Stimulated activated CD4-positive, alpha-beta T cell treated with anti-CD3 and anti-CD28 coated beads, Interleukin-1b, Interleukin-23, amount 100 ng/mL, for 48 hours (primary cell): ENCODE measurements at regions not wholly inside any gene's neighbourhood (a gene's known extent, or its start where the extent isn't known, plus 50 kb on each side); places are given as distances from the start of the nearest gene placed in this dataset.
"Not testable (repeated sequence)": the region's sequence is repeated elsewhere in the genome, so short reads cannot be mapped to it uniquely, and the experiment has no call there.

Experiments
- DNase-seq: peaks from one replicate; pipeline ENCODE4 v3.0.0-alpha.2; 2020

DNA sequence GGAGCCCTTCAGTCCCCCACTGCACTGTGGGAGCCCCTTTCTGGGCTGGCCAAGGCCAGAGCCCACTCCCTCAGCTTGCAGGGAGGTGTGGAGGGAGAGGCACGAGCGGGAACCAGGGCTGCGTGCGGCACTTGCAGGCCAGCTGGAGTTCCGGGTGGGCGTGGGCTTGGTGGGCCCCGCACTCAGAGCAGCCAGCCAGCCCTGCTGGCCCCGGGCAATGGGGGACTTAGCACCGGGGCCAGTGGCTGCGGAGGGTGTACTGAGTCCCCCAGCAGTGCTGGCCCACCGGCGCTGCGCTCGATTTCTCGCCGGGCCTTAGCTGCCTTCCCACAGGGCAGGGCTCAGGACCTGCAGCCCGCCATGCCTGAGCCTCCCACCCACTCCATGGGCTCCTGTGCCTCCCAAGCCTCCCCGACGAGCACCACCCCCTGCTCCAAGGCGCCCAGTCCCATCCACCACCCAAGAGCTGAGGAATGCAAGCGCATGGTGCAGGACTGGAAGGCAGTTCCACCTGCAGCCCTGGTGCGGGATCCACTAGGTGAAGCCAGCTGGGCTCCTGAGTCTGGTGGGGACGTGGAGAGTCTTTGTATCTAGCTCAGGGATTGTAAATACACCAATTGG, 776.2 kb downstream of the KCTD8 start:
- DNase-seq: not testable (repeated sequence)

DNA sequence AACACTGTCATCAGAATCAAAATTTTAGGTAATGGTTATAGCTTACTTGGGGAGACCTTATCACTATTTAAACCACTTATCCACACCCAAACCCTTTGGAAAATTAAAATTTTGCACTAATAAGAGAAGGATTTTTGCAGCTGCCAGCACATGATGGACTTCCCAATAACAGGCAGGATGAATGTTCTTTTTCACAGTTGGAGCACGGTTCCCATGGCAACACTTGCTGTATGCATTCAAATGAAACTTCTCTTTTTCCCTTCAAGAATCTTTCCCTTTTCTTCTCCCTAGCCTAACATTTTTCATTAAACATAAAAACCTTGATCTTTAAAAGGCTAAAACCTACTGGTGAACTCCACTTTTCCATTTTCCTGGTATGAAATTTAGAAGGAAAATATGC, 768.2 kb downstream of the KCTD8 start:
- no peak for DNase-seq

DNA sequence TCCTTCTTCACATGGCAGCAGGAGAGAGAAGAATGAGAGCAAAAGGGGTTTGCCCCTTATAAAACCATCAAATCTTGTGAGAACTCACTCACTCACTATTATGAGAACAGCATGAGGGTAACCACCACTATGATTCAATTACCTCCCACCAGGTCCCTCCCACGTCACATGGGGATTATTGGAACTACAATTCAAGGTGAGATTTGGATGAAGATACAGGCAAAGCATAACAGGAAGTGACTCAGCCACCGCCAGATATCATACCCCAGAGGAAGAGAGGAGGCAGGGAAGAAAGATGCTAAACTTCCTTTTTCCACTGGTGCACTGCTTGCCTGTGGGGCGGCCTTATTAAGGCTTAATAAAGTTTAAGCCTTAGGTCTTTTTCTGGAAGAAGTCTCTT, 766.1 kb downstream of the KCTD8 start:
- DNase-seq: no peak

DNA sequence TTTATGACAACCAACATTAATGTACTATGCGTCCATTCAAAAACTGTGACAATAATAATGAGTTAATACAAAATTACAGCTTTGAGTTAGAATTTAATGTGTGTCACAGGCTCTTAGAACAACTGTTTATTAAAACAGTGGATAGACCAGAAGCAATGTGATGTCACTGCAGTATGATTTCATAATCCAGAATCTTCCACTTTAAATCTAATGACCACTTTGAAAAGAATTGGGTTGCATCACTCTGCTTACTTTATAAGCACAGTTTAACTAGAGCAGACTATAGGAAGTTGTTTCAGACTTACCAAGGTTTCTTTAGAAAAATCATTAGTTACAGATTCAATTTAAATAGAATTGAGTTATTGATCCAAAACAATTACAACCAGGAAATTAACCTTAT, 758.5 kb downstream of the KCTD8 start:
- no peak for DNase-seq

DNA sequence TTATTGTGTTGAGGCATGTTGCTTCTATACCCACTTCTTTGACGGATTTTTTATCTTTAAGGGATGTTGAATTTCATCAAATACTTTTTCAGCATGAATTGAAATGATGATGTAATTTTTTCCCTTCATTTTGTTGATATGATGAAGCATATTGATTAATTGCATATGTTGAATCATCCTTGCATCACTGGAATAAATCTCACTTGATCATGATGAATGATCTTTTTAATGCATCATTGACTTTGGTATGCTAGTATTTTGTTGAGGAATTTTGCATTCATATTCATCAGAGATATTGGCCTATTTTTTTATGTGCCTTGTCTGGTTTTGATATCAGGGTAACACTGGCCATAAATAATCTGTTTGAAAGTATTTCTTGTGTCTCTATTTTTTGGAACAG, 754.7 kb downstream of the KCTD8 start:
- no peak for DNase-seq

DNA sequence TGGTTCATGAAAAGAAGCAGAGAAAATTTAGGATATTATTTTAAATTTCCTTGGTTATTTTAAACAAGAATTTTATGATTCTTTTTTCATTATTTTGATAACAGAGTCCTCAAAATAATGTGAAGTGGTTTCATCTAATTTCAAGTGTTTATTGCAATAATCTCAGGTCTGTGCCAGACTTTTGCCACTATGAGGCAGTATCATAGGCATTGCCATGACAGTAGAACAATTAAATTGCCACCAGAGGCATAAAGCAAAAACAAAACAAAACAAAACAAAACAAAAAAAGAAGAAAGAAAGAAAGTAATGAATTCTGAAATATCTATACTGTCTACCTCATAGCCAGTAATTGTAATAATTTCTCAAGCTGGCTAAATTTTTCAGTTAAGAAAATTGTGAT, 739.2 kb downstream of the KCTD8 start:
- DNase-seq: no peak

DNA sequence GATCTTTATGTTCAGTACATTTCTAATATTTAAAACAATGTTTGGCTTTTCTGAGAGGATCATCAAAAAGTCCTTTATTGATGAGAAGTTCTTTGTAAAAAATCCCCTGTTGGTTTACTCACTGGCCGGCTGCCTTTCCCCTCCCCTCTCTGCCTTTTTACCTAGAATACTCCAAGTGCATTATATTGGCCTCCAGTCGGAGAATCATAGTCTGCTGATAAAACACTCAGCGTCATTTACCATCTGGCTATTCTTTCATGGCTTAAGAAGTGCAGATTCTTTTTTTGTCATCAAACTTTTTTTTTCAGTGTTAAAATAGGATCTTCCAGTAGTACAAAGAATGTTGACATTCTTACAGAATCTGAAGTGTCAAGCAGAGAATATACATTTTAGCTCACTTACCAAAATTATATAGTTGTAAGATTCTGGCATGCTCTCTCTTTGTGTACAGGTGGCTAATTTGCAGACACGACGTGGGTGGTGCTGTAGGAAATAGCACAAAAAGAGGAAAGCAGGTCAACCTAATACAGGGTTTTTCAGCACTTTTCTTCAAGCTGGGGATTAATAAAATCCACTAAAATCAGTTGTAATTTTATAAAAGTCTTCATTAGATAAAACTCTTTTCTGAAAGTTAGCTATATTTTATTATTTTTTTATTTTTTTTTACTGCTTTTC, 731.8 kb downstream of the KCTD8 start:
- DNase-seq: no peak

DNA sequence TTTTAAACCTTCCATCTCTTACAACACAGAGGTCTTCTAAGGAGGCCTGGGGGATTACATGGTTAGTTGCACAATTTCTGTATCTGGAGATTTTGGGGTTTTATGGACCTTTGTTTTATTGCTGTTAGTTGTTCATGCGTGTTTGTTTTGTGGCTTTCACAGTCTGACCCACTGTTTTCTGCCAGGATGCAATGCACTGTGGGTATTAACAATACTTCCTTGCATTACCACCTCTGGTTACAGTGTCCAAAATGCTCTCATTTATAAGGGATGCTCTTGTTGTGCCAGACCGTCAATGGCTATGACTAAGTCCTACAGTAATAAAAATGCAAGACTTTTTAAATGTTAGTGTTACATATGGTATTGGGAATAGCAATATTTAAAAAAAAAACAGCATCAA, 730.2 kb downstream of the KCTD8 start:
- no peak for DNase-seq

DNA sequence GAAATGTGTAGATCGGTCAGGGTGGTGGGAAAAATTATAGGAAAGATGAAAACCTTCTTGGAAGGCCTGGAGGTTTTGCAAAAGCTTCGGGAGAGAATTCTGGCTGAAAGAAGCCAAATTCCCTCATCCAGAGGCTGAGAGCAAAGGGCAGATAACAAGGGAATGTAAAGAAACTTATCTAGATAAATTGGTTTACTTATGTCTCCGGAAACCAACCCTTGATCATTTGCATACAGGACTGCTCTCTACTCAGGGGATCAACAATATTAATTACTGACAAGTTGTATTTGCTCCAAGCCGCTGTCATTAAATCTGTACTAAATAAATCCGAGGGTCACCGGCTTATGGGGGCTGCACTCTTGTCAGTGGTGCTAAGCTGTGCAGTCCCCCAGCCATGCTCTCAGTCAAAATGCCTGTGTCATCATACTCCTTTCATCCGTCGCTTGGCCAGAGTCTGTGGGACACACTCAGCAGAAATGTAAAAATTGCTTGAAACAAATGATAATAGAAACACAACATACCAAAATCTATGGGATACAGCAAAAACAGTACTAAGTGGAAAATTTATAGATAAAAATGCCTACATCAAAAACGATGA, 715.7 kb downstream of the KCTD8 start:
- DNase-seq: no peak

DNA sequence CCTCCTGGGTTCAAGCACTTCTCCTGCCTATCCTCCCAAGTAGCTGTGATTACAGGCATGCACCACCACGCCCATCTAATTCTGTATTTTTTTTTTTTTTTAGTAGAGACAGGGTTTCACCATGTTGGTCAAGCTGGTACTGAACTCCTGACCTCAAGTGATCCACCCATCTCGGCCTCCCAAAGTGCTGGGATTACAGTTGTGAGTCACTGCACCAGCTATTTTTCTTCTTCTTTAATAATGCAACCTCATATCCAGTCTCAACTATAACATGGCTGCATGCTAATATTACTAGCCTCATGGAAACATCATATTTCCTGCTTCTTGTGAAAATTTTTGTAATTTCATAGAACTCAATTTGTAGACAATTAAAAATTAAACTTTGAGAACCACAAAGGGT, 706.5 kb downstream of the KCTD8 start:
- DNase-seq: no peak

DNA sequence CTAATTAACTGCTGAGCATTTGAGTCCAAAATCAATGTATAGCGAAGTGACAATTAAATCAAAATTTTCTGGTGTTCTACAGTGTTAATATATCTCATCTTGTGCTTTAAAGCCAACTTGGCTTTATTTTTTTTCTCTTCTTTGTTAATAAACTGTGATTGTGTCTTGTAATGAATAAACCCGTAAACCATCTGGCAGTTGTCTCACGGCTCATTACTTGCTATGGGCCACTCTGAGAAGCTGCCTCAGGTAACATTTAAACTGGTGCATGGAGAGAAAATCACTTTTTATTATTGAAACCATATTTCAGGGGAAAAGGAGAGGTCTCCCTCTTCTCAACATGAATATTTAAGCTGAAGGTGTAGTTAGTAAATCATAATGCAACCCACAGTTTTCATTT, 694.0 kb downstream of the KCTD8 start:
- no peak for DNase-seq

DNA sequence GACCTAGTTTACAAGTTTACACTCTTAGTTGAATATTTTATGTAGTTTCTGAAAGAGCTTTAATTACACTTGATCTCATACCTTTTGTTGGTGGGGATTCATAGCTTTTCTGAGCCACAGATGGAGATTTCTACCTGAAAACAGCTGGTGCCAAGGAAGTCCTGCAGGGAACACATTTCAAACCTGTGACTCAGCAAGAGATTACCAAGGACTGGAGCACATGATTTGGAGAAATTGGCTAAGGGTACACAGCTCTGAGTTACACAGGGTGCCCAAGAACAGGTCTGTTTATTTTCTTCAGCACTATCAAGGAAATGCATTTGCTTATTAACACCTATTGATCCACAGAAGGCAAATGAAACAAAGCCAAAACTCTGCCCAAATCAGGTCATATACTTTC, 691.5 kb downstream of the KCTD8 start:
- no peak for DNase-seq

DNA sequence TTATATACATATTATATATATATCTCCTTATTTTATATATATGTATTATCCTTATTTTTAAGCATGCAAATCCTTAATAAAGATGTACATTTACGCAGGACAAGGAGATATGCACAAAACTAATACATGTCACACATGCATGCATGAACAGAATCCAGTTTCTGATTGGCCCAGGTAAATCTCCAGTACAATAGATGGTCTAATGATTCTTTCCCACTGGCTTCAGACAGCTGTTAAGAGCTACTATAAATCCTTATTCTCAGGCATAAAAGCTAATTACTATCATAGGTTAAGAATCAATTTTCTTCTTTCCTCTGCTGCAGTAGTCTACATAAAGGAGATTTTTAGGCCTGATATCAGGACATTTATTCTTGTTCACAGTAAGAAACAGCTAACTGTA, 689.8 kb downstream of the KCTD8 start:
- DNase-seq: no peak

DNA sequence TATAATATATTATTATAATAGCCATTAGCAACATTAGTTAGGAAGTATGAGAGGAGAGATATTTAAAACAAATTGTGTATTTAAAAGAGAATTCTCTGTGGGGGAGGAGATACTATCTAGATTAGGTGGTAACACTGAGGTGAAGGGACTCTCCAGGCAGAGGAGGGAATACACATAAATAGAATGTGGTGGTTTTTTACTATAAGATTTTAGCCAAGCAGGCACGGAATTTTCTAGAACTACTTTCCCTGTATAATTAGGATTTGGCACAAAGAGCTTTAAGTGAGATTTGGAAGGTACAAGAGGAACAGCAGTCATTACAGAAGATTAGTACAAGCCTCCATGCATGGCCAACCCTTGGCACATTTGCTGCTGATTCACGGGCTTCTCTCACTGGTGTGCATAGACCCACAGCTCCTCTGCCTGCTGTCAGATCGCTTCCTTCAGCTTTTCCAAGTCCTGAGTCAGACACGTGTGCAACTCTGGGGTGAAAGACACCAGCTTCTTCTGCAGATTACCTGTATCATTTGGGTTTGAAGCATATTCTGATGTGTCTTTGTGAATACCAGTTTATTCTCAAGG, 685.5 kb downstream of the KCTD8 start:
- no peak for DNase-seq

DNA sequence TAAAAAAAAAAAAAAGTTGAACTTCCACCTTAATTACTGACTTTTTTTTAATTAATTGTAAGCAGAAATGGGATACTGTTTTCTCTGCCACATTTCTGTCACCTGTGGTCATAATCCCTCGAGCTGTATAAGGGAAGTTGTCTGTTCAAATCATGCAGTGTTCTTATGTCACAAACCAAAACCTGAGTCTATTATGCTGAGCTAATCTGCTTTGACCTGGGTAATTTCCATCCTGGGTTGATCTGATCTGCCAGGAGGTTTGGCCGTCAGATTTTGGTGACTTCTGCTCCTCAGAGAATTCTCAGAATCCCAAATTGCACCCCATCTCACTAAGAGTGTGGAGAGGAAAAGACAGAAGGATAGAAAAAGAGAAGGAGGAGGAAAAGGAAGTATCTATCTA, 683.1 kb downstream of the KCTD8 start:
- DNase-seq: no peak

DNA sequence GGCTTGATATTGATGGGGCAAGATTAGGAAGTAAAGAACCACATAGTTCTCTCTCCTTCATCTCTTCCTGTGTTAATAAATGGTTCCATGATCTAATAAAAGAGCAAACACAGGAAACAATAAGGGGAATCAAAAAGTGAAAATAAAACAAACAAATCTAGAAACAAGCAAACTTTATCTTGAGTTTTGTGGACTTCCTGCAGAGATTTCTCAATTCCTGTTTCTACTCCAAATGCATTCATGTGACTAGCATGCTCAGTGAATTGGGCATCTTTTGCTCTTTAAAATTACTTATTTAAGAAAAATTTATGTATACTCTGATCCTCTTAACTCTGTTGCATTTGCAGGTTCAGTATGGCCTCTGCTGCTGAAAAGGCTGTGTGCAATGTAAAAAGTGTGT, 682.0 kb downstream of the KCTD8 start:
- DNase-seq: no peak

DNA sequence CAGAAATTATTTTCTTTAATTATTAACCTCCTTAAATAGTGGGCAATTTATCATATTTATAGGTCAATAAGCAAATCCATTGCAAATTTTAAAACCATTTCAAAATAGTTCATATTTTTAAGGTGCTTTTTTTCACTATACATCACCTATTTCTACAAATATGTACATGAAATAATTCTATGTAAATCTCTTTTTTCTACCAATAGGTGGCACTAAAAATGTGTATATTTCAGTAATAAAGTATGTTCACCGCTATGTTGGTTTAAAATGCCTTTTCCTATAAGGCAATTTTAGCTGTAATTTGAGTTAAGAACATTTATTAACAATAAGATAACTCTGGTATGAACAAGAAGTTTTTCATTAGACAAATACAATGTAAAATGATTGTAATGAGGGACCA, 672.2 kb downstream of the KCTD8 start:
- DNase-seq: no peak

DNA sequence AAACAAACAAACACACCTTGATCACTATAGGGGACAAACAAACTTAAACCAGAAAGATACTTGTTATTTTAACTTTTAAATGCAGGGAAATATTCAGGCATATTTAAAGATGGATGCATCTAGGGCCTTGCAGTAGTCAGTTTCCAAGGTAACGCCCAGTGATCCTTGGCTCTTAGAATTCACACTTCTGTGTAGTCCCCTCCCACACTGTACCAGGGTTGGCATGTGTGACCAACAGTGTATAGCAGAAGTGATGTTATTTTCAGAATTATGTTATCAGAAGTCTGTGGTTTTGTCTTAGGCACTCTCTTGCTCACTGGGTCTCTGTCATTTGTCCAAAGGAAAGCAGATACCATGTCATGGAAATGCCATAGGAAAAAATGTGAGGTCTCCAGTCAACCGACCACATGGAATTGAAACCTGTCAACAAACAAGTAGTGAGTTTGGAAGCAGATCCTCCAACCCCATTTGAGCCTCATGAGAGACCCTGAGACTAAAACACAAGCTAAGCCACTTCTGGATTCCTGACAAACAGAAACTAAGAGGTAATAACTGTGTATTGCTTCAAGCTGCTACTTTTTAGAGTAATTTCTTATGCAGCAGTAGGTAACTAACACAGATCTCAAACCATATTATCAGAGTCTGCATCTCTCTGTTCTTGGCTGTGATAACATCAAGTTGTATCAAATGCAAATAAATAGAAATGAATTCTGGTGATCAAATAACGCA, 670.3 kb downstream of the KCTD8 start:
- DNase-seq: no peak

DNA sequence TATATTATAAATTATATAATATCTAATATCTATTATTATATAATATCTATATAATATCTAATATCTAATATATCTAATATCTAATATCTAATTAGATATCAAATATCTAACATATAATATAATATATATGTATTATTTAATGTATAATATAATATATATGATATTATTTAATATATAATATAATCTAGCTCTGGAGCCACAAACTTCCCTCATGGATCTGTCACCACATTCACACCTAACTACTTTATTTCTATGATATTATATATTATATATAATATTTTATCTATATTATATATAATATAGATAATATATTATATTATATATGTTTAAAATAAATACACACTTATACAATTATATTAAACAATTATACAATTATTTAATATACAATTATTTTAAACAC, 667.5 kb downstream of the KCTD8 start:
- no peak for DNase-seq

DNA sequence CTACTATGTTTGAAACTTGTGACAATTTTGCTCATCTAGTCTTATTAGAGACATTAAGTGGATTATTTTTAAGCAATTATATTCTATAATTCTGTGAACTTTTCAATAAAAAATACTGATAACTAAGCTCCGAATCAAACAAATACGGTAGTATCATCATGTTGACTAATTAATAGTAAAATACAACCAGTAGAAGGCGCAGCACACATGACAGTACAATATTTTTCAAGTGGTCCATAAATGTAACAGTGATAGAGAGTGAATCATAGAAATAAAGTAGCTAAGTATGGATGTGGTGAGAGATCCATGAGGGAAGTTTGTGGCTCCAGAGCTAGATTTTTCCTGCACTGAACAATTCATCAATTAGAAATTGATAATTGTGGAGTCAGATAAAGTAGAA, 666.2 kb downstream of the KCTD8 start:
- no peak for DNase-seq

DNA sequence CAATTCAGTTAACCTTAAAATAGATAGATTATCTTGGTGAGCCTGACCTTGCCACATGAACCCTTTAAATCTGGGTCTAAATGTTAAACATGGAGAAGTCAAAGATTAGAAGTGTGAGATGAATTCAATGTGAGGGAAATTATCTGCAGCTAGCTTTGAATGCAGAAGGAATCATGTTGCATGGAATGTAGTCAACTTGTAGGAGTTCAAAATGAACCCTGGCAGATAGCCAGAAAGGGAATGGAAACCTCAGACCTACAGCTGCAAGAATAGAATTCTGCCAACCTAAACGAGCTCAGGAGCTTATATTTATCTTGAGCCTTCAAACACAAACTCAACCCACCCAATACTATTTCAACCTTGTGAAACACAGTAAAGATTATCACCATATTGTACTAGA, 632.5 kb downstream of the KCTD8 start:
- no peak for DNase-seq

DNA sequence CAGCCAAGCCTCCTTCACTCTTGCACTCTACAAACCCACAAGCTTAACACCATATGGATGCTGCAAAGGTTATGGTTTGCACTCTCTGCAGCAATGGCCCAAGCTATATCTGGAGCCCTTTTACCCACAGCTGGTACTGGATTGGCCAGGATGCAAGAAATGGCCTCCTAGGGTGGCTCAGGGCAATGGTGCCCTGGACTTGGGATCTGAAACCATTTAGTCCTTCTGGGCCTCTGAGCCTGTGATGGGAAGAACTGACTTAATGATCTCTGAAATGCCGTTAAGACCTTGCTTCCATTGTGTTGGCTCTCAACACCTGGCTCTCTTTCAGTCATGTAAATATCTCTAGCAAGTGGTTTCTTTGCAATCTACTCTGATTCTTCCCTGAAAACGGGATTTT, 626.0 kb downstream of the KCTD8 start:
- no peak for DNase-seq

DNA sequence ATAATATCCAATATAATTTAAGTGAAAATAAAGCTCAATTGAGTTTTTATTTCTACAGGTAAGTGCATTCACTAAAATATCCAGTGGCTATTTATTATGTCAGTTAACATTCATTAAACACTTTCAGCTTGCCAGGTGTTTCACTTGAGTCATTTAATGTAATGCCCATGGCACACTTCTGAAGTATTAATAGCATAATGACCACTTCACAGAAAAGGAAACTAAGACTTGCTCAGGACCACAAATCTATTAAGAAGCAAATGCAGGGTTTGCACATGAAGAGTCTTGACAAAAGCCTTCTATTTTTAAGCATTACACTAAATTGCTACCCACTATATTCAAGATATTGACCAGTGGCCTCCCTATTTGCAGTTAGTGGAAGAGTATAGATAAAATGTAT, 612.7 kb downstream of the KCTD8 start:
- no peak for DNase-seq

DNA sequence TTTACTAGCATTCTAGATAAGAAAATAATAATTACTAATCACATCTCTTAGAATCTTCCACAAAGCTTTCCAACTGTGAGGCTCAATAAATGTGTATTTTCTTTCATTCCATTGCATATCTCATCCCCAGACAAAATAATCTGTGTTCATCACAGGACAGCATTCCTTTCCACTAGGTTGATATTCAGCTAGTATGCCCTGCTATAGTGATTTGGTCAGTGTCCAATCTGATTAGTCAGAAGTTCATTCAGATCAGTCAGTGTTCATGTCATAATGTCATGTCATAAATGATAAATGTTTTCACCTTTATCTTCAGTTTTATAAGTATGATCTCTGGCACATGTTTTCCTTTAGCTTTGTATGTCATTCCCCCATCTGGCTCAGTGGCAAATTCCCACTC, 611.4 kb downstream of the KCTD8 start:
- no peak for DNase-seq
